ENCODE measurements at regions not wholly inside any gene's neighbourhood (a gene's known extent, or its start where the extent isn't known, plus 50 kb on each side); places are given as distances from the start of the nearest gene placed in this dataset.

DNA sequence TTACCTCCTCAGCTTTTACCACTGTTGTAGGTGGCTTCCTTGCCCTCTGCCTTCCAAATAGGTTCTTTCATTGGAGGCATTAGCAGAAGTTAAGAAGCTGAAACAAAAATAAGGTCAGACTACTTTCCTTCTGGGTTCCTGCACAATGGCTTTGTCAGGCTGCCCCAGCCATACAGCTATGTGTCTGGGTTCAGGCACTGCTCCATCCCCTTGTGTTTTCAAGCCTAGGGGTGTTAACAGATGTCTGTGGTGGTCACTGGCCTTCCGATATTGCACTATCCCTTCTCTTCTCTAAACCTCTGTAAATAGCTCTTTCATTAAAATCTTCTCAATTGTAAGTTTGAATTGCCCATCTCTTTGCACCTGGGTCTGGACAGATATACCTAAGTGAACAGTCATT is 728.9 kb downstream of the SLC16A7 start:
- DNase-seq (ENCODE audit: low read depth in 2 of 2): no peak

DNA sequence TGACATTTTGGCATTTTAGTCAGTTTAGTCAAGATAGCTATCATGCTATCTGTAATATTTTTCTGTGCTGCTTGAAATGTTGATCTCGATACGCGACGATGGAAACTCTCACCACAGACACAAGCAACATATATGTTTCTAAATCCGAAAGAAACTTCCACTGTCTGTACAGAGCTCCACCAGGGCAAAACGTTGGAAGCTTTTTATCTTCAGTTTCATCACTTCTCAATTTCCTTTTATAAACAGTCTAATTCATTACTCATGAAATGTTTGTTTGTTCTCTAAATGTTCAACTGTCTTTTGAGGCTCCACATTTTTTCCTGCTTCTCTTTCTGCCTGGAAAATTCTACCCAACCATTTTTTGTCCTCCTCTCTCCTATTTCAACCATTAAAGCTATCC is 737.6 kb downstream of the SLC16A7 start:
- DNase-seq (ENCODE audit: low read depth in 2 of 2): no peak

DNA sequence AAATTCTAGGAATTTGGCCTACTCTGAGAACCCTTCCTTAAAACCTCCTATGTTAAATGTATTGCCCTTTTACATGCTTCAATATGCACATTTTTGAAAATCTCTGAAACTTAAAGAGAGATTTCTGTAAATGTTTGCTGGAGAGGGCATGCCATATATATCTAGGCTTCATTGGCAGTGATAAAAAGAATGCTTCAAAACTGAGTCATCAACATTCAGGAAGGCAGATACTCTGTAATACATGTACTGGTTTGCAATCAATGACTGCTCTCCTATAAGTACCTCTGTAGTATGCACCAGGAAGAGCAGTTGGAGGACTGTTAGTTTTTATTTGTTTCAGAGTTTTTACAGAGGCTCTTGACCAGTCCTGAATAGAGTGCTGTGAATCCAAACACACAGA is 739.9 kb downstream of the SLC16A7 start:
- no peak for DNase-seq (ENCODE audit: low read depth in 2 of 2)

DNA sequence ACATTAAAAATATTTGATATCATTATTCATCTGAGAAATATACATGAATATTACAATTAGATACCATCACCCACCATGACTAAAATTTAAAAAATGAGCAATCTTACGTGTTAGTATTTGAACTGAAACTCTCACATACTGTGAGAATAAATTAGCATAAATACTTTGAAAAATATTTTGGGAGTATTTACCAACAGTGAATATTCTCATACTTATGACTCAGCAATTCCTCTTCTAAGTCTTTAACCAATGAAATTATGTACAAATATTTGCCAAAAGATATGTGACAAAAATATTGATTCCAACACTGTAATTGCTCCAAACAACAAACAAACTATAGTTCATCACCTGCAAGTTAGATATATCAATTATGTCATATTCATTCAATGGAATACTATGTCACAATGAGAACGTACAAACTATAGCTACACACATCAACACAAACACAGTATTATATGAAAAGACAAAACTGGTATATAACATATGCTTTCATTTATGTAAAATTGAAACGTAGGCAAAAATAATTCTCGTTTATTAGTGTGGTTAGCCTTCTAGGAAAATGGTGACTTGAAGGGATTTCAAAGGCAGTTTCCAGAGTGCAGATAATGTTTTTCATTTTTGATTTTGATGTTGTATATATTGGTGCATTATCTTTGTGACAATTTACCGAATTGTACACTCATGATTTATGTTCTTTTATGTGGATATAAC is 742.2 kb downstream of the SLC16A7 start:
- no peak for DNase-seq (ENCODE audit: low read depth in 2 of 2)

DNA sequence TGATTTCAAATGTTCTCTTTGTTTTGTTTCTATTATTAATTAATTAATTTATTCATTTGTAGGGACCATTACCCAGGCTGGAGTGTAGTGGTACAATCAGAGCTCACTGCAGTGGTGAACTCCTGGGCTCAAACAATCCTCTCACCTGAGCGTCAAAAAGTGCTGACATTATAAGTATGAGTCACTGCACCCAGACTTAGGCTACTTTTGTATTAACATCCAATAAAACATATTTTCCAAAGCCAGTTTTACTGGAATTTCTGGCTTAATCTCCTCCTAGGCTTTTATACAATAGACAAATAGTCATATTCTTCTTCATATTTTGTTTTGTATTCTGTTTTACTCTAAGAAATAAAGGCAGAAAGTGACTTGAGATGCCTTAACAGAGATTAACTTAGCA is 749.6 kb downstream of the SLC16A7 start:
- DNase-seq (ENCODE audit: low read depth in 2 of 2): no peak

DNA sequence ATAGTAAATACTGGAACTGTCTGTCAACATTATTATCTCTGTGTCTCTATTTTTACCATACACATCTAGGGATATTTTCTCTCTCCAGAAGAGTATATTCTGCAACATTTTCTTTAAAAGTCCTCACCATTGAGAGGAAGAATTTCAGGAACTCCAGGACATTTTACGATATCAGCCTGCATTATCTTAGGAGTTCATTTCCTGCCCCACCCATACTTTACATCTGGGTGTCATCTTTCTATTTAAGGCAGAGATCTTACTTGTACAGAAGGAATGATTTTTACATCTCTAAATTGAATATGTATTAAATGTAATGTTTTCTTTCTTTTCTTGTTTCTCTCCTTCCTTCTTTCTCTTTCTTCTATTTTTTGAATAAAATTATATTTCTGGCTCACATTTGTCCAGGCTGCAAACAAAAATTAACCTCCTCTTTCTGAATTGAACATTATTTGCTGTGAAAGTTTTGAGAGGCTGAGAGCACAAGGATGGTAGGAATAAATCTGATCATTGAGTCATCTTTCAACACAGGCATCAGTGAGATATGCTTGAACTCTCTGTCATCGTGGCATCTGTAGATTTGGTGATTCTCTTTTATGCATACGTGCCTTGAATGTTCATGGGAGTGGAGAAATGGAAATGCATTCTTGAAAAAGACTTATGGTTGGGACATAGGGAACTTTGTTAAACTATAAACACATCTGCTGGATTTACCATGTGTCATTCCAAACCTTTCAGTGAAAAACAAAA is 753.6 kb downstream of the SLC16A7 start:
- no peak for DNase-seq (ENCODE audit: low read depth in 2 of 2)

DNA sequence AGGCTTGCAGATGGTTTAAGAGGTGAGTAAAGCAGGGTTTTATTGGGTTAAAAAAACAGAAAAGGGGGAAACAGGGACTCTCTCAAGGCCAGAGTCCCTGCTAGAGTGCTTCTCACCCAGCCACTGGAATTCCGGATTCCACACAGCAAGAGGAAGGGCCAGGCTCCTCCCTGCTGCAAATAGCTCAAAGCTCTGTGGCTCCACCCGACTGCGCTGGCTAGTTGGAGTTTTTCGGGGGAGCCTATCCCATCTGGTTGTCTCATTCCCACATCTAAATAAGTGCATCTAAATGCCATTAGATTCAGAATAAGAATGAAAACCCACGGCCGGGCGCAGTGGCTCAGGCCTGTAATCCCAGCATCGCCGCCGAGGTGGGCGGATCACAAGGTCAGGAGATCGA is 791.5 kb downstream of the SLC16A7 start:
- DNase-seq (ENCODE audit: low read depth in 2 of 2): no peak

DNA sequence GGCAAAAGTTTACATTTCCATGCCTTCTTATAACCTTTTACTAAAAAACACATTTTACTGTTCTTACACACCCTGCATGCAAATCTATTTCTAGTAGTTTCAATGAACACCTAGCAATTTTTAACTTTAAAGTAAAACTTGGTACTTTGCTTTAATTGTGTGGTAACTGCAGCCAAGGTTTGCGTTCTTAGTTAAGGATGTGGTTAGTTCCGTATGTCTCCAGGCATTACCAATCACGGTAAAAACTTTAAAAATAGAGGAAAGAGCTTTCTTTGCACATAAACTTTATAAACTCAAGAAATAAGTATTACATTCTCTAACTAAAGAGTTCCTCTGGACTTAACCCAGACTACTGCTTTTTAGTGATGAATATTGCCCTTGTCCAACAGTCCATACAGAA is 795.2 kb downstream of the SLC16A7 start:
- no peak for DNase-seq (ENCODE audit: low read depth in 2 of 2)

DNA sequence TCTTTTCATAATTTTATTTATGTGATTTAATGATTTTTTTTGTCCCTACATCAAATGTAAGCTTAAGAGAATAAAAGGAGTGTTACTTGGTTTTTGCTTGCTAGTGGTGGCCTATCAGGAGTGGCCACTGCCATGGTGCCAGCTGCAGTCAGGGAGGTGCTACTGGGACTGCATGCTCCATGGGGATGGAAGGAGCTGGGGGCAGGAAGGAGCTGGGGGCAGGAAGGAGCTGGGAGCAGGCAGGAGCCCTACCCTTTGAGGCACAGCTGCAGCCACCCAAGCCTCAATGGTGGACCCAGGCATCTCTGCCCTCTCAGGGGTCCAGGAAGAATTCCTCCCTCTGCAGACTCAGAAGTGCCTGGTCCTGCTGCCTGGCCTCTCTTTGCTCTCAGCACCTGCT is 796.0 kb downstream of the SLC16A7 start:
- no peak for DNase-seq (ENCODE audit: low read depth in 2 of 2)

DNA sequence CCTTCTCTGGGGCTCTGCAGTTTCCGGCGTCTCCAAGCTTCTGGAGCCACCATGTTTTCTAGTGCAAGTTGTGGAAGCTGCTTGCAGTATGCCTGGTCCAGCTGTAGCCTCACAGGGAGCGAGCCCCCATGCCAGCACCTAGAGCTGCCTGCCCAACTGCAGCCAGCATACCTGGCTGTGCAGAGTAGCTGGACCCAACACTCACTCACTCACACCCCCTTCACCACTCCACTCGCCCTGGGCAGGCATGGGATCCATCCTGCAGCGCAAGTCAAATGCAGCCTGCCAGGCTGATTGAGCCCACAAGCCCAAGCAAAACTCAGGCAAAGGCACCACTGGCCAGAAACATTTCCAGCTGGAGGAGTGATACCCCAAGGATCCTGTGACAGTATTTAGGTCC is 797.3 kb downstream of the SLC16A7 start:
- no peak for DNase-seq (ENCODE audit: low read depth in 2 of 2)

DNA sequence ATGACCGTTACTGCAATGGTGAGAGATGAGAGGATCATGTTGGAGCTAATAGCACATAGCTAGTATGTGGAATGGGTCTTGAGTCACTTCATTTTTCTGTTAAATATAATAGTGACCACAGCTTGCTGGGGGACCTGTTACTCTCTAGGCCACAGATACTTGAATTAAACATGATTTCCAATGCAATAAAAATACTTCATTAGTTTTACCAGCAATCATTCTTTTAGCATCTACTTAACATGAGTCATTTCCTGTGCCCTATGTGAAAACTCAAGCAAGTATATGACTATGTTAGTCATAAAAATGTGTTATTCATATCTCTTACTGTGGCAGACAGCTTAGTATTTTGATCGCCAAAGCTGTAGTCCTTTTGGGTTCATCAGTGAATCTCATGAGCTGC is 798.8 kb downstream of the SLC16A7 start:
- DNase-seq (ENCODE audit: low read depth in 2 of 2): peak in 1 of 2 donors; percentile 15

DNA sequence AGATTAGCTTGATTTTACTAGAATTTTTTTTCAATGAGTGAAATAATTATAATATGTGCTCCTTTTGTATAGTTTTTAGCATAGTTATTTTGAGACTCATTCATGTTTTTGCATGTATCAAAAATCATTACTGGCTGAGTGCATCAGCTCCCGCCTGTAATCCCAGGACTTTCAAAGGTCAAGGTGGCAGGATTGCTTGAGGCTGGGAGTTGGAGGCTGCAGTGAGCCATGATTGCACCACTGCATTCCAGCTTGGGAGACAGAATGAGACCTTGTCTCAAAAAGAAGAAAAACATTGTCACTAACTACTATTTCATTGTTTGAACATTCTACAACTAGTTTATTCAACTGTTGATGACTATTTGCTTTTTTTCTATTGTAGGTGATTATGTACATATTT is 802.7 kb downstream of the SLC16A7 start:
- no peak for DNase-seq (ENCODE audit: low read depth in 2 of 2)

DNA sequence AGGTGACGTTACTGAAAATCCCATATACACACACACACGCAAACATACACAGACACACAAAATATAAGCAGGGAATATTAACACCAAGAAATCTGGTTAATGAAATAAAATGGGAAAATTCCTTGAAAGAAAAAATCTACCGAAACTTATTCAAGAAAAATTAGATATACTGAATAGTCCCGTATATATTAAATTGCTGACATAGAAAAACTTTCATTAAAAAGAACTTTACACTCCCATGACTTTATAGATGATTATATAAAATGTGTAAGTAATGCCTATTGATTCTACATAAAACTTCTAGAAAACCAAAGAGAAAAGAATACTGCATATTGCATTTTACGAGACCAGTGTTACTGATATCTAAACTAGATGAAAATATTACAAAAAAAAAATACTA is 803.2 kb downstream of the SLC16A7 start:
- DNase-seq (ENCODE audit: low read depth in 2 of 2): no peak

DNA sequence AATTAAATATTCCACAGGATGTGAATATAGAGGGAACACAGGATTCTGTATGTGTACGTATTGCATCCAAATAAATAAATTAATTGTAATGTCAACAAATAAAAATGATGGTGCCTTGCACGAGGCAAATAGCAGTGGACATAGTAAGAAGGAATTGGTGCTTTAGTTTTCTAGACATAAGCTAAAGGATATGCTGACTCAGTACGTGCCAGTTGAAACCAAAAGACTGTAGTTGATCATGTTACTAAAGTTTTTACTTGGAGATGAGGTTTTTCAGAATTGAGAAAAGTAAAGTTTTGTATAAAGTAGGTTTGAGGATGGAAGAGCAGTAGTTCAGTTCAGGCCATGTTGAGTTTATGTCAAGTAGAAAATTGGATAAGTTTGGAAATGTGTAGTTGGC is 807.2 kb downstream of the SLC16A7 start:
- no peak for DNase-seq (ENCODE audit: low read depth in 2 of 2)

DNA sequence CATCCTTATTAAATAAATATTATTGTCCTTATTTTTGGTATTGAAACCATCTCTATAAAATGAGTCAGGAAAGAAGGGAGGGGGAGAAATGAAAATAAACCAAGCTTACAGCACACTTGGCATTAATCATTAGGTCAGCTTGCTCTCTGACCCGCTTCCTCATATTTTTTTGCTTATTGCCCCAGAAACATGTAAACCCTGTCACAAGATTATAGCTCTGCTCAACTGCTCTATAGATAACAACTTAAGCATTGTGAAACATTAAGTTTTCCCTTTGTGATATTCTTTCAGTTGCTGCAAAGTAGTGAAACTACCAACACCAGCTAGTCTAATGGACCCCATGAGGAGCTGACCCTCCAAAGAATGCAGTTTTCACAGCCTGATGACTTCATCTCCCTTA is 819.5 kb downstream of the SLC16A7 start:
- no peak for DNase-seq (ENCODE audit: low read depth in 2 of 2)

DNA sequence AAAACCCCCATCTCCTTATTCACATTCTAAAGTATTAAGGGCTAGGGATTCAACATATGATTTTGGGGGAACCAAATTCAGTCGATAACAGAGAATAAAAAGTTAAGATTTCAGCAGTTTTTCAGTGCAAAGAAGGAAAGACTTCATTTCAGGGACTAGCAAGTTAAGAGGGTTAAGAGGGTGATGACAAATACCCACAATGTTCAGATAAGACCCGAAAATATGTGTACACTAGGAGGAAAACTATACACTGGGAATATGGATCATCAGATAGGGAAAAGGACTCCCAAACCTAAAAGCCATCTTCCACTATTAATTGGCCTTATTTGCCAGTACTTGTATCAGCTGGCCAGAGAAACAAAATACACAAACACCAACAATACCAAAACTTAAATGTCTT is 824.2 kb downstream of the SLC16A7 start:
- DNase-seq (ENCODE audit: low read depth in 2 of 2): no peak

DNA sequence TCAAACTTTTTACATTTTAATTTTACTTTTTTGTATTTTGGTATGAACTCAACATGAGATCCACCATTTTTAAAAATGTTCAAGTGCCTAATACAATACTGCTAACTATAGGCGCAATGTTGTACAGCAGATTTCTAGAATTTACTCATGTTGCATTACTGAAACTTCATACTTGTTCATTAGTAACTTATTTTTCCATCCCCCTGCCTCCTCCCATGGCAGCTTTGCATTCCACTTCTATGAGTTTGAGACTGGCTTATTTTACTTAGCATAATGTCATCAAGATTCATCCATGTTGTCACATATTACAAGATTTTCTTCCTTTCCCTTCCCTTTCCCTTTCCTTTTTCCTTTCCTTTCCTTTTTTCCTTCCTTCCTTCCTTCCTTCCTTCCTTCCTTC is 825.9 kb downstream of the SLC16A7 start:
- no peak for DNase-seq (ENCODE audit: low read depth in 2 of 2)

DNA sequence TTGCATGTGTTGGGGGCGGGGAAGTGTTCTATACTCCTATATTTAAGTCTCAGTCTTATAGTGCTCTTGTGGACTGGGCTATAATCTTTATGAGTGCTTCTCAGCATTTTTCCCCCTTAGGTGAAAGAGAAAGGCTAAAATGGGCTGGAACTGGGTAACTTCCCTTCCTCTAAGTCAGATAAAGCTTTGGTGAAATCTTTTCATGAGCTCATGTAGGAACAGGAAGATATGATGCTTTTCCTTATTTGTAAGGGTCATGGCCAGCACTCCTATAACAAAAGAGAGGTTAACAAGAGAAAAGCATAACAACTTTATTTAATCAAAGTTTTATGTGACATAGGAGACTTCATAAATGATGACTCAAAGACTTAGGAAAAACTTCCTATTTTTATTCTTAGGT is 841.5 kb downstream of the SLC16A7 start:
- DNase-seq (ENCODE audit: low read depth in 2 of 2): peak in 1 of 2 donors; percentile 2

DNA sequence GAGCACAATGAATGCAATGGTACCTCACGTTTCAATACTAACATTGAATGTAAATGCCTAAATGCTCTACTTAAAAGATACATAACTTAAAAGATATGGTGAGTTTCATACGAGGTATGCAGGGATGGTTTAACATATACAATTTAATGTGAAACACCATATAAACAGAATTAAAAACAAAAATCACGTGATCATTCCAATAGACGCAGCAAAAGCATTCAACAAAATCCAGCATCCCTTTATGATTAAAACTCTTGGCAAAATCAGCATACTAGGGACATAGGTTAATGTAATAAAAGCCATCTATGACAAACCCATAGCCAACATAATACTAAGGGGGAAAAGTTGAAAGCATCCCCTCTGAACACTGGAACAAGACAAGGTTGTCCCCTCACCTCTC is 845.7 kb downstream of the SLC16A7 start:
- no peak for DNase-seq (ENCODE audit: low read depth in 2 of 2)

DNA sequence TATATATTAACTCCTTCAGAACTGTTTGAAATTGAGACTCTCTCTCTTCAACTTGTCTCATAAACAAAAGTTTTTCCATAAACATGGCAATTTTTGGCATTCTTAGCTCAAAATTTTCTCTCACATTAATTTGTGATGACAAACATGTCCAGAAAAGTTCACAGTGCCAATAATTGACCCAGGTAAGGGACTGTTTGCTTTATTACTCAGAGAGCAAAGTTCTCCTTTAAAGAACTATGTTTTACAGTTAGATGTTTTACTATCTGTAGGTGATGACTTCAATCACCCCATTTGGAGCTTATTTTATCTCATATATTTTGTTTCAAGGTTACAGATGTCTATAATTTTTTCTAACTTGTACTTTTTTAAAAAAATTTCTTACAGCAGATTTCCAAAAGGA is 855.6 kb downstream of the SLC16A7 start:
- no peak for DNase-seq (ENCODE audit: low read depth in 2 of 2)

DNA sequence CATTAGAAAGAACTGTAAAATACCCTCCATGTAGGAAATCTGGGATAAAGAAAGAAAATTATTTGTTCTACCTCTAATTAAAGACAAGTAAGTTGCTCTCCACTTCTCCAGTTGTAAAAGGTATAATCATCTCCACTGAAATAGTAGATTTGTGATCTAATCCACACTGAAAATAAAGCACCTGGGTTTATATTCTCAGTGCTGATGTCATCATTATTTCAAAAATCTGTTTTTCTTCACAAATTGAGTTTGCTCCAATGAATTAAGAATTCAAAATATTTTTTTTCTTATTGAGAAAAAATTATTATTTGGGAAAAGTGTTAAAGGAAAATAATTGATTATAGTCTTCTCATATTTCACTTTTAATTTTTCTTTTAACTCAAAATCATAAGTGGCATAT is 869.2 kb downstream of the SLC16A7 start:
- no peak for DNase-seq (ENCODE audit: low read depth in 2 of 2)

DNA sequence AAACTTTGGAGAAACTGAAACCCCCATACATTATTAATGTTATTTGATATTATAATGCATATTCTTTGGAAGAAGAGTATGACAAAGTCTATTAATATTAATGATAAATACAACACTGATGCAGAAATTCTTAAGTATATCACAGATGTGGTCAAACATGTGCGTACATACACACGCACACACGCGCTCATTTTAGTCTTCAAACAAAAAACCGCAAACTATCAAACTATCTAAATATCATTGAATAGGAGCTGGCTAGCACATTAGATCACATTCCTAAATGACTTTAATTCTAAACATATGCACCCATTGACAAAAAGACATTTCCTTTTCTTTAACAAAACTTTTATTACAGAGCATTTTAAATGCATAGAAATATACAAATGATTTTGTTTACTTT is 872.7 kb downstream of the SLC16A7 start:
- DNase-seq (ENCODE audit: low read depth in 2 of 2): no peak

DNA sequence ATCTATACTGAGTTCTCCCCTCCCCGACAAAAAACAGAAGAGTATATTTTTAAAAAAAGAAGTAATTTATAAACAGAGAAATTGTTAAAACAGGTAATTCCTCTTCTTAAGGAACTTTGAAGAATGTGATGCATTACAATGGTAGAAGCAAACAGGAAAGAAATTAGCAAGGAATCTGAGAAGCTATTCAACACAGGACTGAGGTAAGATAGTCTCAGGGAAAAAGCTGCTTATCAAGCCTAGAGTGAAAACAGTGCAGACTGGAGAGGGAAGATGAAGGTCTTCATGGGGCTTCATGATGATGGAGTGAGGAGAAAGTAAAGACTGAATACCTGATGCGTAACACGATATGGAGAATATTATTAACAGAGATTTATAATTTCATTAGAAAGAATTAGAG is 880.0 kb downstream of the SLC16A7 start:
- DNase-seq (ENCODE audit: low read depth in 2 of 2): no peak

DNA sequence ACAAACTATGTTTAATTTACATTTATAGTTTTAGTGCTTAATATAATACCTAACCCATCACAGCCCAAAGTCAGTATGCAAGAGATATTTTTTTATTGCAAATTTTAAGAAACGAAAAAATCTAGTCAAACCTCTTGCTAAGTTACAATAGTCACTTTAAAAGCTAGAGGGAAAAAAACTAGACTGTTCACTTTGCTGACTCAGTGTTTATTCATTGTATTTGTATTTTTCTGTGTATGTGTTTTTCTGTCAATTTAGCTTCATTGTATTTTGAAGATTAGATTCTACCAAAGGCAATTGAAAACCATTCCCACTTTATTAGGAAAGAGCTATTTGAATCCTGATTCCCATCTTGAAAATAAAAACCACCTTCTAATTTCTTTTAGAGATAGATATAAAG is 891.5 kb downstream of the SLC16A7 start:
- no peak for DNase-seq (ENCODE audit: low read depth in 2 of 2)

Measured in lung microvascular endothelial cell (primary cell).